GM12801 (cell line): ENCODE measurements at regions not wholly inside any gene's neighbourhood (a gene's known extent, or its start where the extent isn't known, plus 50 kb on each side); places are given as distances from the start of the nearest gene placed in this dataset.

ENCODE experiments used
- CTCF ChIP-seq: IDR thresholded peaks from one replicate; pipeline ENCODE4 v1.5.1; 2011; ENCODE audit warnings: control low read depth; ENCODE audit not compliant: insufficient read length; ENCODE audit errors: extremely low read depth

GRCh38 chr1:221141096-221141495 is 261.9 kb downstream of the HLX start:
- TF ChIP-seq CTCF: no peak

- no peak for TF ChIP-seq CTCF
Measured at GRCh38 chr1:221141606-221142285, 262.5 kb downstream of the HLX start.

- no peak for TF ChIP-seq CTCF
Measured at GRCh38 chr1:221148660-221149059, 269.4 kb downstream of the HLX start.

- no peak for TF ChIP-seq CTCF
Measured at GRCh38 chr1:221149111-221149510, 269.9 kb downstream of the HLX start.

- TF ChIP-seq CTCF: no peak
Measured at GRCh38 chr1:221149555-221150075, 270.4 kb downstream of the HLX start.

GRCh38 chr1:221150996-221151395 is 271.8 kb downstream of the HLX start:
- TF ChIP-seq CTCF: no peak

GRCh38 chr1:221154932-221155331 is 275.7 kb downstream of the HLX start:
- TF ChIP-seq CTCF: no peak
